ENCODE measurements at regions not wholly inside any gene's neighbourhood (a gene's known extent, or its start where the extent isn't known, plus 50 kb on each side); places are given as distances from the start of the nearest gene placed in this dataset.

DNA sequence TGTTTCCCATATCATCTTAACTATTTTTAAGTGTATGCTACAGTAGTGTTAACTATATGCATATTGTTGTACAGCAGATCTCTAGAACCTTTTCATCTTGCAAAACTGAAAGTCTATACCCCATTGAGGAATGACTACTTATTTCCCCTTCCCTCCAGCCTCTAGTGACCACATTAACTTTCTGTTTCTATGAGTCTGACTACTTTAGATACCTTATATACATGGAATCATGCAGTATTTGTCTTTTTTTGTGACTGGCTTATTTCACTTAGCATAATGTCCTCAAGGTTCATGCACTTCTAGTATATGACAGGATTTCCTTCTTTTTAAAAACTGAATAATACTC lies 96.5 kb upstream of the BTG3 start:
- TF ChIP-seq HNF4A (conservative IDR thresholded peaks at IDR 0.05): no peak
- no peak for TF ChIP-seq CTCF (IDR thresholded peaks at IDR 0.05; ENCODE audit: low read depth, low read length, missing input control)
- TF ChIP-seq JUND (IDR thresholded peaks at IDR 0.05): no peak
- no peak for TF ChIP-seq YY1 (IDR thresholded peaks at IDR 0.05)
- TF ChIP-seq MAX (IDR thresholded peaks at IDR 0.05): no peak
- TF ChIP-seq GABPA (IDR thresholded peaks at IDR 0.05 in 1 of 2, conservative IDR thresholded peaks at IDR 0.05 in 1 of 2): no peak
- no peak for TF ChIP-seq EGR1 (IDR thresholded peaks at IDR 0.05; ENCODE audit: low read depth in 2 of 2)
- no peak for TF ChIP-seq ATF3 (IDR thresholded peaks at IDR 0.05)
- no peak for TF ChIP-seq TAF1 (conservative IDR thresholded peaks at IDR 0.05)

All from liver (tissue), 3 donors.